ENCODE measurements at regions not wholly inside any gene's neighbourhood (a gene's known extent, or its start where the extent isn't known, plus 50 kb on each side); places are given as distances from the start of the nearest gene placed in this dataset.

- DNase-seq = no peak
Observed at GRCh38 chr2:4618141-4618540, 914.8 kb downstream of the DCDC2C start.

- DNase-seq = no peak
Observed at GRCh38 chr2:4618630-4619228, 915.4 kb downstream of the DCDC2C start.

GRCh38 chr2:4628998-4629501 is 925.7 kb downstream of the DCDC2C start:
- DNase-seq = no peak

GRCh38 chr2:4635289-4635688 is 931.9 kb downstream of the DCDC2C start:
- DNase-seq = no peak

- no peak for DNase-seq
Observed at GRCh38 chr2:4653991-4654390, 950.6 kb downstream of the DCDC2C start.

GRCh38 chr2:4656326-4656725 is 953.0 kb downstream of the DCDC2C start:
- DNase-seq = no peak

- no peak for DNase-seq
Observed at GRCh38 chr2:4662161-4662779, 958.9 kb downstream of the DCDC2C start.

GRCh38 chr2:4668381-4668780 is 965.0 kb downstream of the DCDC2C start:
- DNase-seq = no peak

- DNase-seq = no peak
Observed at GRCh38 chr2:4670331-4670730, 967.0 kb downstream of the DCDC2C start.

GRCh38 chr2:4673025-4673489 is 969.7 kb downstream of the DCDC2C start:
- DNase-seq = peak; percentile 48

- DNase-seq = peak; percentile 67
Observed at GRCh38 chr2:4674007-4674406, 970.6 kb downstream of the DCDC2C start.

GRCh38 chr2:4675295-4675694 is 971.9 kb downstream of the DCDC2C start:
- DNase-seq = no peak

GRCh38 chr2:4678927-4679326 is 975.6 kb downstream of the DCDC2C start:
- no peak for DNase-seq

GRCh38 chr2:4679391-4679790 is 976.0 kb downstream of the DCDC2C start:
- DNase-seq = no peak

- DNase-seq = no peak
Observed at GRCh38 chr2:4684921-4685320, 981.5 kb downstream of the DCDC2C start.

- DNase-seq = no peak
Observed at GRCh38 chr2:4690913-4691312, 987.5 kb downstream of the DCDC2C start.

GRCh38 chr2:4693266-4693665 is 989.9 kb downstream of the DCDC2C start:
- no peak for DNase-seq

- DNase-seq = no peak
Observed at GRCh38 chr2:4695281-4695861, 992.0 kb downstream of the DCDC2C start.

GRCh38 chr2:4715065-4715464 is 977.1 kb upstream of the SOX11 start:
- no peak for DNase-seq

GRCh38 chr2:4718777-4719176 is 973.4 kb upstream of the SOX11 start:
- DNase-seq = no peak

- DNase-seq = no peak
Observed at GRCh38 chr2:4725618-4726017, 966.6 kb upstream of the SOX11 start.

GRCh38 chr2:4732560-4732959 is 959.6 kb upstream of the SOX11 start:
- no peak for DNase-seq

- DNase-seq = peak; percentile 17
Observed at GRCh38 chr2:4745056-4745991, 946.9 kb upstream of the SOX11 start.

All from RPMI8226 (cell line).